ENCODE measurements at regions not wholly inside any gene's neighbourhood (a gene's known extent, or its start where the extent isn't known, plus 50 kb on each side); places are given as distances from the start of the nearest gene placed in this dataset.
"Not testable (repeated sequence)": the region's sequence is repeated elsewhere in the genome, so short reads cannot be mapped to it uniquely, and the experiment has no call there.

DNA sequence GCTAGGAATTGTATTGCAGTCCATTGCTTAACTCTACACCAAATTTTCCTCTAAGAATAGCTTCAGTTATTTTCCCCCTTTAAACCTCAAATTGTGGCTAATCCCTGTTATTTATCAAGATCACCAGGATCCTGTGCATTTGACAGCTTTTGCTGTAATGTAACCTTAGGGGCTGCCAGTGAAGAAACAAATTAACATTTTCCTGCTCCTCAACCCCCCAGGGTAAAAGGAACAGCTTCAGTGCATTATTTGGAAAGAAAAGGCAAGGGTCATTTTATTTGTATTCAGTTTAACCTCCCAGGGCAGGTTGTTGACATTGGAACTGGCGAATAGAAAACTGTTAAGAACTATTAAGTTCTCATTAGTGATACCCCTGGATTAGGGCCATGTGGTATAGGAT, 57.0 kb downstream of the PCDH20 start:
- DNase-seq: no peak

DNA sequence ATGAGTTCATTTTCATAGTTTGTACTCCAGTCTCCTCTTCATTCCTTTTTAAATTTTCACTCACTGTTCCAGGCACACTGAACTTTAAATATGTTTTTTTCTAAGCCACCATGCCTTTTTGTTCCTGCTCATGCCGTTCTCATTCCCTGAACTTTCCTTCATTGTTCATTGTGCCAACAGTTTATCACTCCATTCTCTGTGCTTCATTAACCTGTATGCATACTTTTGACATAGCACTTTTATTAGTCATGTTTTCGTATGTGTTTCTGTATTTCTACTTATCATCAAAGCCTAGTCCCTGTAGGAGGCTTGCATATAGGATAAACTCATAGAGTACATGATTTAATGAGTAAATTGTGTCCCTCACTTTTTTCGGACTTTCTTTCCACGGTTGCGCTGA, 65.3 kb downstream of the PCDH20 start:
- no peak for DNase-seq

DNA sequence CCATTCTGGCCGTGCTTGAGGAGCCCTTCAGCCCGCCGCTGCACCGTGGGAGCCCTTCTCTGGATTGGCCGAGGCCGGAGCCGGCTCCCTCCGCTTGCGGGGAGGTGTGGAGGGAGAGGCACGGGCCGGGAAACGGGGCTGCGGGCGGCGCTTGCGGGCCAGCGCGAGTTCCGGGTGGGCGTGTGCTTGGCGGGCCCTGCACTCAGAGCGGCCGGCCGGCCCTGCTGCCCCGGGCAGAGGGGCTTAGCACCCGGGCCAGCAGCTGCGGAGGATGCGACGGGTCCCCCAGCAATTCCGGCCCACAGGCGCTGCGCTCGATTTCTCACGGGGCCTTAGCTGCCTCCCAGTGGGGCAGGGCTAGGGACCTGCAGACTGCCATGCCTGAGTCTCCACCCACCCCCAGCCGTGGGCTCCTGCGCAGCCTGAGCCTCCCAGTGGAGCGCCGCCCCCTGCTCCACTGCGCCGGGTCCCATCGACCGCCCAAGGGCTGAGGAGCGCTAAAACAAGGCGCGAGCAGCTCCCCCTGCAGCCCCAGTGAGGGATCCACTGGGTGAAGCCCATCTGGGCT, 76.5 kb downstream of the PCDH20 start:
- DNase-seq: no peak

DNA sequence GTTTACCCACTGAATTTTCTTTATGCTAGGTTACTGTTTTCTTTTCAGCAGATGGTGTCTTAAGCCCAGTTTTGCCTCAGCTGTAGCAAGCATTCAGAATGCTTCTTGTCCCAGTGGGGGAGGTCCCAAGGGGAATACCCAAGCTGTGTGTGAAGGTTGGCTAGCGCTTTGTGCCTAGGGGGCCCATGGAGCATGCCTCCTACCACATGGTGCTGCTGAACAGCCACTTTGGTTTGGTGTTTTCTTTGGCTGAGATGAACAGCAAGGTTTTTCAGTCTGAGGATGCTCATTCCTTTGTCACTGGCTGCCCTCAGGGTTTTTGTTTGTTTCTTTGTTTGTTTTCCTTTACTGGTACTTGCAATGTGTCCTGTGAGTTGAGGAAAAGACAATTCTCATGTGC, 99.0 kb downstream of the PCDH20 start:
- DNase-seq: no peak

DNA sequence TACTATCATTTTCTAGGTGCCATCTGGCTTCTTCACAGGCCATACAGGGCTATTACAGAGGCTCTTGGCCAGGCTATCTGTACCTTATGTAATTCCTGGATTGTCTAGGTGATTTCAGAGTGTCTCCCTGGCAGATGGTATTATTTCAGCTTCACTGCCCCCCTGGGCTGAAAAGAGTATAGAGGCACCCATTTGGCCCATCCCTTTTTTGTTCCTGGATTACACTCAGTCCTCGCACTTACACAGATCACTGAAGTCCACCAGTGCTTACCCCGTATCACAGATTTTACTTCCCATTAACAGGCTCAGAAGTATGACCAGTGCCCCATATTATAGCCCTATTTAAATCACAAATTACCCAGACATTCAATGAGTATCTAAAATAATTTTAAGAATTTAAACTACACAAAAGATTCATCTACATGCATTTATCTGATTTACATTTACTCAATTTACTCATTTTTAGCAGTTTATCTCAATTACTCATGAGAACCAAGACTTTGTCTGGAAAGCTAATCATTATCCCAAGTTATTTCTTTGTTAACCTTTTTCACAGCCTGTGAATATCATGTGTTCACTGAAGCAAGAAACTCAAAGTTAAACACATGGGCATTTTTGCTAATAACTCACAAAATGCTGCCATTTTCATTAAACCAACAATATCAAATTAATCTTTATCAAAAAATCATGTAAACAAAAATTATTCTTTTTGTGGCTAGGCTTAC, 121.0 kb downstream of the PCDH20 start:
- no peak for DNase-seq

DNA sequence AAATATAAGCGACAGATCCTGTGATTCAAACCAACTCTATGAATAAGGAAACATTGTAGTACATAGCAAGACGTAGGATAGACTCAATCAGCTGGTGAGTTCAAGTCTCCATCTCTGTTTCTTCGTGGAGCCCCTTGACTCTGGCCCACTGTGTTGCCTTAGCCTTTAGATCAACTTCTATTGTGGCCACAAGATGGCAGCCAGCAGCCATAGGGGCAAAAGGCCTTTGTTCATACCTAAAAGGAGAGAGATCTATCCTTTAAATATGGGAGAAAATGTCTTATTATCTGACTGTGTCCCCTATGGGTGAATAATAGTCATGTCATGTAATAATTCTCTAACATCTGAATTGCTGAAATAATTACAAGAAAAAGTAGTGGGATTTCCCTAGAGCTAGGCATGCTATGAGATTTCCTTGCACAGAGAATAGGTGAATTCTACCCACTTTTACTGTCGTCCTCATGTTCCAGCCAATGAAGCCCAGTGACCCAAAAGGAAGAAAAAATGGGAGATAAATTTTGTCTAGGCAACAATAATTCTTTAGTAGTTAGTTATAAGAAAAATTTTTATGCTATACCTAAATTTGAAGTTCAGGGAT, 129.4 kb downstream of the PCDH20 start:
- DNase-seq: no peak

DNA sequence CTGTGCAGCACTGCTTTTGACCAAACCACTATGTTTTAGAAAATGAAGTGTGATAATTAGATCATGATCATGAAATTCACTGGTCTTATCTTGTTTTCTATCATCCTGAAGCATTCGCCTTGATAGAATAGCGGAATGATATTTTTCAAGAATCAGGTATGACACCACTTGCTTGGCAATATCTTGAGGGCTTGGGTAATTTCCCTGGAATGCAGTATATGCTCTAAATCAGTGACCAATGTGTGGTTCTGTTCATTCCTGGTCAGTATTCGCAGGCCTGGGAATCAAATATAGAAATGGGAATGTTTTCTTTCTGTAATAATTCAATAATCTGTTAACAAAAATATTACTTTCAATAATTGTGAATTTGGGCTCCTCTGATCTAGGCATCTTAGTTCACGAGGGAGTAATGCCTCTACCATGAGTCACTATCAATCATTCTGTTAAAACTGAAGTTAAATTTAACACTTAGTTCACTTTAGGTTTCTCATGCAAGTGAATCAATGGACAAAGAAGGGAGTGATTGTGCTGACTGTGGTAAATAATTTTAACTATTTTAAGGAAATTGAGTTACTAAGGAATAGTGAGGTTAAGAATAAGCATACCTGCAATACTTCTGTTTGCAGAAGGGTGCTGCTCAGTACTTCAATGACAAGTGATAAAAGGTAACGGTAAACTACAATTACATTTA, 137.9 kb downstream of the PCDH20 start:
- no peak for DNase-seq

DNA sequence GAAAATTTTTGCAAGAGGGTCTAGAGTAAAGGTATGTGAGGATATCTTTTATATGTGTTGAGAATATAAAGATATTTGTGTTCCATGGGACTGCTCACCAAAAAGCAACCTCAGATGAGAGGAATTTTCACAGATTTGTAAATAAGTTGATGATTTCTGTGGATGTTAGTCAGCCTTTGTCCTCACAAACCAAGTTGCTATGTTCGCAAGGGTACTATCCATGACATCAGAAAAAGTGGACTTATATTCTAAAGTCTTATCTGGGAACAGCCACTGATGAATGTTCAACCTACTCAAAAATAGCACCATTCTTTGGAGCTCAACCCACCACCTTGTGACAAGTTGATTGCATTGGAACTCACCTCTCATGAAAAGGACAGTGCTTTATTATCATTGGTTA, 138.6 kb downstream of the PCDH20 start:
- DNase-seq: no peak

DNA sequence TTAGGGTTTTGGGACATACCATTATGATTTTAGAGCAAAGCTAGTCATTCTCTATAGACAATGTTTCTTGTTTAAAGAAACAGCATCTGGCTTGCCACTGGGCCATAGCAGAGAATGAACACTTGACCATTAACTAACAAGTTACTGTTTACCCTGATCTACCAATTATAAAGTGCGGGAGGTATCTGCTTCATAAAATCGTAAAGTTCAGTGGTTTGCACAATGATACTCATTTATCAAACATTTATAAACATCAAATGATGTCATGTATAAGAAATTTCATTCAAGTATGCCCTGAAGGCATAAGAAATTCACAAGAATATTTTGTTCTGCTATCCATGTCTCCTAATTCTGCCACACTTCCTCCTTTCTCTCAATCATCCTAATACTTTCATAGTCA, 139.2 kb downstream of the PCDH20 start:
- DNase-seq: no peak

DNA sequence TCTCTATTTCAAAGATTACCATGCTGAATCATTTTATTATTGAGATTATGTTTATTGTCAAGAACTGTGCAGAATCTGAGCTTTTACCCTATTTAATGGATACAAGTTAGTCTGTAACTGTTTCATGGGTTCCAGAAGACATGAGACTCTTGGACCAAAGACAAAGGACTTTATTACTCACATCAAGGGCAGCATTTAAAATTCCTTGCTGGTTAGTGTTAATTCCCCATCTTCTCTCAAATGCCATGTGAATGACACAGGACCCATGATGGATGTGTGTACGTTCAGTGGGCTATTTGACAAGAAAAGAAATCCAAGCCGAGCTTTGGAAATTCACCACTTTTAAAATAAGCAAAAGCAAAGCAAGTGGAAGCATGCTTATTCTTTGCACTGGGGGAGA, 139.9 kb downstream of the PCDH20 start:
- DNase-seq: no peak

DNA sequence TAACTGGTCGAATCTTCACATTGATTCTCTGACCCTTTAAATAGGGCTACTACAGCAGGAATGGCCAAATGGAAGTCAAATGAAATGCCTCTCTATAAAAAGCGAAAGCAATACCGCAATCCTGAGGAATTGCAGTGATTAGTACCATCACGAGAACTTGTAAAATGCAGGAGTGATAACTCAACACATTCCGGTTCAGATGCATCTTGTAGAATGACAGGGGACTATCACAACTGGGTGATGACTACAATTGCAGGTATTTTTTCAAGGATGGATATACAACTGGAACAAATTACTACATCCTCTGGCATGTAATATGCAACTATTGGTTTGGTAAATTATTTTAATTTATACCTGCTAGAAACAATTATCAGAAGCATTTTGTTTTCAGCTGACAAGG, 140.4 kb downstream of the PCDH20 start:
- no peak for DNase-seq

DNA sequence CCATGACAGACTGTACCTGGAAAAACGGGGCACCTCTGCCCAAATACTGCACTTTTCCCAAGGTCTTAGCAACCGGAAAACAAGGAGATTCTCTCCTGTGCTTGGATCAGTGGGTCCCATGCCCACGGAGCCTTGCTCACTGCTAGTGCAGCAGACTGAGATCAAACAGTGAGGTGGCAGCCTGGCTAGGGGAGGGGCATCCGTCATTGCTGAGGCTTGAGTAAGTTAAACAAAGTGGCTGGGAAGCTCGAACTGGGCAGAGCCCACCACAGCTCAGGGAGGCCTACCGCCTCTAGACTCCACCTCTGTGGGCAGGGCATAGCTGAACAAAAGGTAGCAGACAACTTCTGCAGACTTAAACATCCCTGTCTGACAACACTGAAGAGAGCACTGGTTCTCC, 148.8 kb downstream of the PCDH20 start:
- not testable (repeated sequence) for DNase-seq

DNA sequence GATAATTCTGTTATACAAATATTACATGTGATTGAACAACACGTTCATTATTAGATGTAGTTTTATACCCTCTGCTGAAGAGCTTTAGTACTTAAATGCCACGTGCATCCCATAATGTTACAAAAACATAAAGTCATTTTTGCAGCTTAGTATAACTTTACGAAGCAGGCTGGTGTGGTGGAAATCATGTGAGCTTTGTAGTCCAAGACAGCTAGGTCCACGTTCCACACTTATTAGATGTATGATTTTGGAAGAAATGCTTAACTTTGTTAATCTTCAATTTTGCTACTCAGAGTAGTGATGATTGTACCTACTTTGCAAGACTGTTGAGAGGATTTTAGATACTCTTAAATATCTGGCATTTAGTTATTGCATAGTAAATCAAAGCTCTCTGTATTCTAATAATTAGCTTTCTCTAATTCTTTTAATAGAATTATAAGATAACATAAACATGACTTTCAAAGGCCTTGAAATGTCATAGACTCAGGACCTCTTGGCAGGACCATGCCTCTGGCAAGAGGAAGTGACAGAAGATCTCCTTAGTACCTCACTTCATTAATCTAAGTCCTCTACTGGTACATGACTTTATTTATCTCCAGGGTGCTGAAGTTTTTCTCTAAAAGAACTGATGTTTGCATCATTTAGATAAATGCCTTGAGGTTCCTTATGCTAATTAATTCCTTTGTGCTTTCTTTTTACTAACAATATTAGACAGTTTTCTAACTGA, 153.7 kb downstream of the PCDH20 start:
- no peak for DNase-seq

DNA sequence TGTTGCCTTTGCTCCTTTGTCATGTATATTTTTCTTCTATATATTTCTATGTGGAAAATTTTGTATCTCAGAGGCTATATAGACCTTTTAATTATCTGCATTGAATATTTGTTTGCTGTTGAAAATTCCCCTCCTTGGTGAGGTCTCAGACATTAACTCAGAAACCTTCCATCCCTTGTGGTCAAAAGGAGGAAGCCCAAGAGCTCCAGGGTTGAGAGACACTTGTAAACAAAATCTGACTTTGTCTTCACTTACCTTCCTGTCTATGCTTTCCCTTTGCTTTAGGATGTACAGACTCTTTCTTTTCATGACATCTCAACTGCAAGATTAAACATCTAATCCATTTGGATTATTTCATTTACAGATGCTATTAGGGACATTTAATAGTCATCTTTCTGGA, 157.5 kb downstream of the PCDH20 start:
- DNase-seq: no peak

DNA sequence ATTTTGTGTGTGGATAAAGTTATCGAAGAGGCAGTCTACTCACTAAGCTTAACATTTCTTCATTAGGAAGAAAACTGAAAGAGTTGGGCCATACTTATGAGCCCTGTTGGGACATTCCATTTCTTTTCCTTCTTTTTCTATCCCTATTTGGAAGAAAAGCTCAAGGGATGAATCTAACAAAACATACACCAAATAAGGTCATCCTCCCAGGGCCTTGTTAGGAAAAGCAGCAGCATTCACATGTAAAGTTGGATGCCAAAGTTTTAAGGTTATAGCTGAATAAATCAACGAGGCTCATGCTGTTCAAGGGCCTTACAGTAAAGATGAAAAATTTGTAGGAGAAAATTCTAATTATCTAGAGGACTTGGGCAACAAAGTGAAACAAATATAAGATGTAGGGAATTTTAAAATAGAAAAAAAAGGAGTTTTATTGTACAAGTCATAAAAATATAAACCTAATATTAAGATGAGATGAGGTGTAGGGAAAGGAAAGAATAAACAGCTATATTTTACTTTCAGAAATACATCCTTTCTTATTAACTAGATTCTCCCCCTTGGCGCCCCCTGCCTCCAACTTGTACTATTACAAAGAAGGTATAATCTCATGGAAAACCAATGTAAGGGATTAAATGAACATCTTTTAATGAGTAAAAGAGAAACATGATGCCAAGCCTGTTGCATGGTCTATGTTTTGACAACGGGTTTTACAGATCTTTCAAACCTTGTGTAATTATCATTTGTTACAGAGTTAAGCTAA, 160.4 kb downstream of the PCDH20 start:
- no peak for DNase-seq

DNA sequence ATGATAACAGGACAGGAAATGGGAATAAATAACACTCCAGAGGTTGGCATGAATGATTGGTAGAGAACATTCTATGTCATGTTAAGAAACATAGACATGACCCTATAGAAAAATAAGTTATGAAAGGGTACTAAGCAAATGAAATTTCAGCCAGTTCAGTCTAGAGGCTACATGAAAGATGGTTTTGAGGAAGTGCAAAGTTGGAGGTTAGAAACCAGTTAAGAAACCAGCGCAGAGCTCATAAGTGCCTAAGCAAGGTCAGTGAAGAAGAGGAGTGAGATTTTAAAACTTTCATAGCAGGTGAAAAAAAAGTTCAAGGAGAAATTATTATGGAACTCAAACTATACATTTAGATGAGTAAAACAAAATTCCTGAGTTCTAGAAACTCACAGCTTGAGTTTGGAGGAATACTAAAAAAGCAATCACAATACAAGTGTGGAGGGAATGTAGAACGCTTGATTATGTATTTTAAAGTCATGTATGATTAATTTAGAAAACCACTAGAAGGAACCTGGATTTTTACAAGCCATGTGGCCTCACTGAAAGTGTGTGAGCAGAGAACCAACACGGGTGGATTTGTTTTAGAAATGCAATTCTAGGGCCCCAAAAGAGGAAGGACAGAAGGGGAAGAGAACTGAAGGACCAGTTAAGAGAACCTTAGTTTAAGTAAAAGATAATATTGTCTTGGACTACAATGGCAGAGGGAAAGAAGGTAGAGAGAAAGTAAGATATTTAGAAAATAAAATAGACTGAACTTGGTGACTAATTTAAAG, 162.4 kb downstream of the PCDH20 start:
- DNase-seq: no peak

DNA sequence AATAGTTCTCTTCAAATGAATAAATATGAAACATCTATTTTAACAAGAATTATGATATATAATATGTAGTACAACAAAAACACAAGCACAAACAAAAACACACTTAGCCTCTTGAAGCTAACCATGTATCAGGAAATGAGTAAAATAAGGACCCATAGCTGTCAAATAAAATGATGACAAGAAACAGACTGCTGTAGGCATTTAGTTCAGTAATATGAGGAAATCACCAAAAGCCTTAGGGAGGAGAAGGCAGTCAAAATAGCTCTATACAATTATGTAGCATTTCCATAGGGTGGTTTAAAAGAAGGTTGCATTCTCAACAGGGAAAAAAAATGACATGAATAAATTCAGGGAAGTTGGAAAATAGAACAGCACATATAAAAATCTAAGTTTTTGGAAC, 163.4 kb downstream of the PCDH20 start:
- DNase-seq: no peak

DNA sequence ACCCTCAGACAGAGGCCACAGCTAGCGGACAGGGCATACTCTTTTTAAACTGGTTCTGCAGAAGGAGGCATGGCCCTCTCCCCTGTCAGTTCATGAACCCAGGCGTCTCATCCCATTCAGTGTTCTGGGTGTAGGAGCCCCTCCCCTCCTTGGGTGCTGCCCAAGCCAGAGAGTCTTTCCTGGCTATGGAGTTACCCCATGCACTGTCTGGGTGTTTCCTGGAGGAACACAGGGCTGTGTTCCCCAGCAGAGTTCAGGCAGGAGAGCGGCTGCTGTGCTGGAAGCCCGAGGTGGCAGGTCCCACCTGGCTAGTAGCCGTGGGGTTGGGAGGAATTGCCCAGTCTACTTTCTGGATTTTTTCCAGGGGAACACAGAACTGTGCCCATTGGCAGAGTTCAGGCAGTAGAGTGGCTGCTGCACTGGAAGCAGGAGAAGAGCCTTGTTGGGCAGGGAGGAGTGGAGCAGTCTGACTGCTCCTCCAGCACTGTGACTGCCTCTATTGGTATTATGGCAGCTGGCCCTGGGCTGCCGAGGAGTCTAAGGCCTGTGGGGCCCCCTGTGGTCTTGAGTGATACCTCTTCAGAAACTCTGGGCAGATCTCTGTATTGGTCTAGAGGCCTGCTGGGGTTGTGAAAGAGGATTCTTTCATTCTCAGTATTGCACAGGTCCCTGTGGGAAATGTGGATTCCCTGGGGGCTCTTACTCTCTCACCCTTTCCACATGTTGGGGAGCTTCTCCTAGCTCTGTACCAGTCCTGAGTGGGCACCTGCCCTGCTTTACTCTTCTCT, 168.3 kb downstream of the PCDH20 start:
- DNase-seq: no peak

DNA sequence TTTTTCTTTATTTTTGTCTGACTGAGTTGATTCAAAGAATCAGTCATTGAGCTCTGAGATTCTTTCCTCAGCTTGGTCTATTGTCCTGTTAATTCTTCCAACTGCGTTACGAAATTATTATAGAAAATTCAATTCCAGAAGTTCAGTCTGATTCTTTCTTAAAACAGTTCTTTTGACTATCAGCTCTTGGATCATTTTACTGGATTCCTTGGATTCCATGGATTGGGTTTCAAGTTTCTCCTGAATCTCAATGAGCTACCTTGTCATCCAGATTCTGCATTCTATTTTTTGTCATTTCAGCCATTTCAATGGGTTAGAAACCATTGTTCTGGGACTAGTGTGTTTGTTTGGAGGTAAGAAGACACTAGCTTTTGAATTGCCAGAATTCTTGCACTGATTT, 169.3 kb downstream of the PCDH20 start:
- DNase-seq: no peak

DNA sequence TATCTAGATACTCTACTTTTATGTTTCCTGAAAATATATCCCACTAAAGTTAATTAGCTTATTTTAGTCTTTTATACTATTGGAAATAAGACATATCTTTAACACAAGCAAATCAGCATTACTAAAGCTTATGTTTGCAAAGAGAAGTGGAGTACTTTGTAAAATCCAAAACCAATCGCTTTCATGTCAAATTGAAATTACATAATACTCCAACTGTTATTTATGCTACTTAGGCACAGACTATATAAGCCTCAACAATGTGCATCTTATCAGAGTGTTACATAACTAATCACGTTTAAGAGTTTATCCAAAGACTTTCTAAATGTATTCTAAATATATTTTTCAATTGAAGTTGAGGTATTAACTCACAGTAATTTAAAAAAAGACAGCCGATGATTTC, 200.0 kb downstream of the PCDH20 start:
- DNase-seq: no peak

DNA sequence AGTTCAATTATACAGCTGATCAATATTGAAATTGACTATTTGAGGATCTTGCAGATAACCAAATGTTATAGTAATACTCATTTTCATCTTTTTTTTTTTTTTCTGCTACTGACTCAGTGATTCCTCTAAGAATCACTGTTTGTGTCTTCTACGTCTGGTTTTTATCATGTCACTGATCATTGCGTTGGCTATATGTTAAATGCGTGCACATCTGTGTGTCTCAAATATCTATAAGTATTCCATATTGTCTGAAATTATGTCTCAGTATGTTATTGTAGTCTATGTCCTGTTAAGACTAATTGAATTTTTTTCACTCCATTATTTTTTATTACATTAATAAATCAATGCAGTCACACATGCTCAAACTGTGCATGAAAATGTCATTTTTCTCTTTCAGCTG, 200.5 kb downstream of the PCDH20 start:
- DNase-seq: no peak
